ENCODE measurements at regions not wholly inside any gene's neighbourhood (a gene's known extent, or its start where the extent isn't known, plus 50 kb on each side); places are given as distances from the start of the nearest gene placed in this dataset.

DNA sequence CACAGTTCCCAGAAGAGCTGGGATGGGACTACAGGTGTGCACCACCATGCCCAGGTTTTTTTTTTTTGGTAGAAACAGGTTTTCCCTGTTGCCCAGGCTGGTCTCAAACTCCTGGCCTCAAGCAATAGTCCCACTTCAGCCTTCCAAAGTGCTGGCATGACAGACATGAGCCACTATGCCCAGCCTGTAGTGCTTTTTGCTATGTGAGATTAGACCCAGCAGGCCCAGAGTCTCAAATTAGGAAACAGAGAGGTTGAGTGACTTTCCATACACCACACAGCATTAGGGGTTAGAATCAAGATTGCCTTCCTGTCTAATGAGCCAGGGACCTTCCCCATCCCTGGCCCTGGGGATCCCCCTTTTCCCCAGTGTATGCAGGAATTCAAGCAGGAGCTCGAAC lies 90.8 kb upstream of the KCTD7 start:
- TF ChIP-seq CTCF (IDR thresholded peaks at IDR 0.05): no peak
- TF ChIP-seq POLR2A (IDR thresholded peaks at IDR 0.05): no peak

Measured in ovary (tissue), 3 donors.